Common myeloid progenitor, CD34-positive (primary cell): ENCODE measurements at regions not wholly inside any gene's neighbourhood (a gene's known extent, or its start where the extent isn't known, plus 50 kb on each side); places are given as distances from the start of the nearest gene placed in this dataset.

Experiments
- CTCF ChIA-PET: fragments of 350-600 bp; sonication (Branson Sonifier 250); formaldehyde crosslinking; loops from one replicate; lab custom pipeline; 2021; ENCODE audit warnings: antibody characterized with exemption; lab: Charles Lee
- POLR2A ChIA-PET: fragments of 350-600 bp; sonication (Branson Sonifier 250); formaldehyde crosslinking; loops from one replicate; lab custom pipeline; 2021; ENCODE audit warnings: antibody characterized with exemption; lab: Charles Lee
- DNase-seq, 3 donors: peaks; one replicate each; pipeline versions ENCODE4 v3.0.0 to v3.0.0-alpha.2; 2013
- H3K27ac ChIP-seq, 2 experiments: 1 replicate in 1 of 2; 2 replicates in 1 of 2; pipeline ENCODE4 v1.7.0; 2013; ENCODE audit warnings: inconsistent platforms in 2 of 2, low read length in 2 of 2, mild to moderate bottlenecking in 2 of 2, low read depth in 1 of 2, moderate library complexity in 1 of 2; ENCODE audit not compliant: severe bottlenecking in 2 of 2, insufficient read depth in 1 of 2, poor library complexity in 1 of 2
- H3K27me3 ChIP-seq, 5 experiments: replicated peaks in 2 of 5; 1 replicate in 3 of 5; 2 replicates in 2 of 5; pipeline versions ENCODE4 v1.6.1 to v1.7.0; 2013; ENCODE audit warnings: low read length in 4 of 5, mild to moderate bottlenecking in 2 of 5, moderate library complexity in 2 of 5, inconsistent platforms in 1 of 5; ENCODE audit not compliant: insufficient read depth in 5 of 5, control insufficient read depth in 4 of 5
- H3K36me3 ChIP-seq, 4 experiments: 1 replicate in 2 of 4; 2 replicates in 2 of 4; pipeline versions ENCODE4 v1.6.1 to v1.7.0; 2013; ENCODE audit warnings: low read length in 3 of 4, control low read depth in 1 of 4, mild to moderate bottlenecking in 1 of 4; ENCODE audit not compliant: control insufficient read depth in 4 of 4, insufficient read depth in 4 of 4
- H3K4me1 ChIP-seq, 4 experiments: 1 replicate in 3 of 4; 2 replicates in 1 of 4; pipeline versions ENCODE4 v1.6.1 to v1.7.1; 2013; ENCODE audit warnings: low read length in 3 of 4, mild to moderate bottlenecking in 3 of 4, control low read depth in 1 of 4, inconsistent platforms in 1 of 4, moderate library complexity in 1 of 4; ENCODE audit not compliant: control insufficient read depth in 4 of 4, insufficient read depth in 4 of 4; ENCODE audit errors: control extremely low read depth in 1 of 4
- H3K4me3 ChIP-seq, 7 experiments: 1 replicate in 4 of 7; 2 replicates in 3 of 7; pipeline versions ENCODE4 v1.5.1 to v1.7.0; 2013; ENCODE audit warnings: mild to moderate bottlenecking in 7 of 7, low read length in 6 of 7, moderate library complexity in 6 of 7, inconsistent platforms in 2 of 7, low read depth in 2 of 7, control low read depth in 1 of 7; ENCODE audit not compliant: insufficient read depth in 4 of 7, control insufficient read depth in 1 of 7; ENCODE audit errors: extremely low read depth in 1 of 7
- H3K9me3 ChIP-seq, 5 experiments: 1 replicate in 4 of 5; 2 replicates in 1 of 5; pipeline versions ENCODE4 v1.6.1 to v1.7.1; 2013; ENCODE audit warnings: low read length in 4 of 5, mild to moderate bottlenecking in 2 of 5, inconsistent platforms in 1 of 5, low read depth in 1 of 5, moderate library complexity in 1 of 5; ENCODE audit not compliant: control insufficient read depth in 4 of 5, insufficient read depth in 2 of 5; ENCODE audit errors: control extremely low read depth in 1 of 5
- WGBS: methylation state at CpG from one replicate; pipeline ENCODE4 v1.1.5; 2013; ENCODE audit not compliant: insufficient coverage; 5-methylcytosine and 5-hydroxymethylcytosine counted together

DNA sequence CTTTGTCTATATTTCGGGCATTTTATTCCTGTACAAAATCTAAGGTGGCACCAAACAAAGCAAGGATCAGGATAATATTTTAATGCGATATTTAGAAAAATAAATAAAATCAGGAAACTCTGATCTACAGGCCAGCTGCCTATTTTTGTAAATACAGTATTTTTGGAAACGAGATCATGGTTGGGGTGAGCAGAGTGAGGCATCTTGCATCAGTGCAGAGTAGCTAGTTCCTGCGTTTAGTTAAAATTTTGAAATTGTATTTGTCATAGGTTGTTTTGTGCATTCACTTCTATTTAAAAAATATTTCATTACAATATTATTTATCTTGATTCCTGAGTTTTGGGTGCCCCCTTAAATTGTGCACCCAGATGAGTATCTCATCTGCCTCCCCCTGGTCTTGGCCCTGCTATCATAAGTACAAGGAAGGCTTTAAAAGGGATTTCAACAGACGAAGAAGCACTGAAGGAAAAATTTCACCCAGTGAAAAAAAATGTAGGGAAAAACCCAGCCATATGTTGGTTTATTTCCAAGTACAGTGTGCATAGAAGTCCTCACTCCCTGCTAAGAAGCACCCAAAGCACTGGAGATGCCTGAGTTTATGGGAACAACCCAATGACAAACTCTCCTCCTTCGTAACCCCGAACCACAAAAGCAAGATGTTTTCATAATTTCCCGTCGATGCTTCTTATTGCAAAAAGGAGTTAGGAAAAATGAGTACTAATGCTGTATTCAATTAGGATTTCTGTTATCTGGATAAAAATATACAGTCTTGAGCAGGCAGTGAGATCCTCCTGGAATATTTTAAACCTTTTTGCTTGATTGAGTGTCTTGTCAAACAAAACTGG, 304.7 kb upstream of the CLINT1 start:
- ChIA-PET POLR2A (no interaction called here), CTCF (interaction anchor here (0.8 kb wide), 1 partner anchor 33 kb away, joined by 5 read pairs; no protein-coding TSS in a partner anchor)
- H3K9me3 ChIP-seq = peaks cover 0 to 2% (median 0%) of the 10 kb centered on the region in 5 experiments
- H3K27ac ChIP-seq = no peak overlapping the region
- H3K4me3 ChIP-seq = no peak overlapping the region
- no peaks in the 10 kb centered on the region for H3K36me3 ChIP-seq
- 100% methylated on average over 3 of the region's 9 CpGs for WGBS
- no peak for DNase-seq
- no peaks in the 10 kb centered on the region for H3K27me3 ChIP-seq
- H3K4me1 ChIP-seq = peaks cover 0 to 2% (median 0%) of the 10 kb centered on the region in 4 experiments

DNA sequence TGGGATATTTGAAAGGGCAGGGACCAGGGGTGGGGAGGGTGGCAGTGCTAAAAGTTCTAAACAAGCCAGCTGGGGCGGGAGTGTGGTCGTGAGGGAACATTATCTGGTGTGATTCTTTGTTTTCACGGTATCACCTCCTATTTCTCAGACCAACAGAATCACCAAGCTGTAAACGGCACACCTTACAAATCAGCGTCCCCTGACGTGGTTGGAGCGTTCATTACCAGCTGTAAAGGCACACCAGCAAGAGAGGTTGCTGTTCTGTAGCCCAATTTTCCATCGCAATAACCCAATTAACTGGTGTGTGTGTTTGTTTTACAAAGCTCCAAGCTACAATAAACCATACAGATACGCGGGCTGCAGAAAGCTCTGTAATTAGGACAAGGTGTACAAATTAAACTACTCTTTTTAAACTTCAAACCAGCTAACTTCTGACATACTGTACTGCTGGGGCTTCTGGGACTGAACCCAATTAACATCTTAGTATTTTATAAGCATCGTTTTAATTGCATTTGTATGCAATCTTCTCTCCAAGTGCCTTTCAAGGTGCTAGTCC, 303.6 kb upstream of the CLINT1 start:
- CTCF ChIA-PET = interaction anchor here (1.3 kb wide), 1 partner anchor 12 kb away, joined by 4 read pairs; no protein-coding TSS in a partner anchor

DNA sequence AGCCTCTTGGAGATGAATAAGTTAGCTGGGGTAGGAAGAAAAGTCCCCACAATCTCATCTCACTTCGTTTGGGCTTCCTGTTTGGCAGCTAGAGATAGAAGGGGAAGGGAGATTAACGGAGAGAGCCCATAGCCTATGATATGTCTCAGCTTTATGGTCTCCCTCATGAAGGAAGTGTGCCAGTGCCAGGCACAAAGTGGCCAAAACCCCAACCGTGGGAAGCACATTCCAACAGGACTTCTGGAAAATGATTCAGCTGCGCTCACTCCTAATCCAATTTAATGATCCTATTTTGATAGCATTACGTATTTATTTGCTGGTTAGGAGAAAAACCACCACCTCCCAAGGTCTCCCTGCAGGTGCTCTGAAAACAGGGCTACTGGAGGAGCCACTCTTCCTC, 303.1 kb upstream of the CLINT1 start:
- no peaks in the 10 kb centered on the region for H3K27me3 ChIP-seq
- ChIA-PET POLR2A (interaction anchor here (1.2 kb wide), 1 partner anchor 9 kb away, joined by 3 read pairs; no protein-coding TSS in a partner anchor), CTCF (interaction anchor here (1.3 kb wide), 1 partner anchor 13 kb away, joined by 4 read pairs; no protein-coding TSS in a partner anchor)
- peaks cover 0 to 2% (median 0%) of the 10 kb centered on the region in 4 experiments for H3K4me1 ChIP-seq
- peaks cover 0 to 2% (median 0%) of the 10 kb centered on the region in 5 experiments for H3K9me3 ChIP-seq
- no peaks in the 10 kb centered on the region for H3K36me3 ChIP-seq
- no peak for DNase-seq
- H3K27ac ChIP-seq = no peak overlapping the region
- H3K4me3 ChIP-seq = no peak overlapping the region
- WGBS = 50% methylated on average over 5 of the region's 5 CpGs

More for the DNA sequence above, 303.6 kb upstream of the CLINT1 start:
- no peak for DNase-seq
- Histone ChIP-seq H3K4me3 (no peak overlapping the region), H3K9me3 (peaks cover 0 to 2% (median 0%) of the 10 kb centered on the region in 5 experiments), H3K4me1 (peaks cover 0 to 2% (median 0%) of the 10 kb centered on the region in 4 experiments), H3K27ac (no peak overlapping the region), H3K36me3 (no peaks in the 10 kb centered on the region), H3K27me3 (no peaks in the 10 kb centered on the region)
- POLR2A ChIA-PET = interaction anchor here (1.2 kb wide), 1 partner anchor 9 kb away, joined by 3 read pairs; no protein-coding TSS in a partner anchor
- WGBS = 100% methylated on average over 4 of the region's 11 CpGs

DNA sequence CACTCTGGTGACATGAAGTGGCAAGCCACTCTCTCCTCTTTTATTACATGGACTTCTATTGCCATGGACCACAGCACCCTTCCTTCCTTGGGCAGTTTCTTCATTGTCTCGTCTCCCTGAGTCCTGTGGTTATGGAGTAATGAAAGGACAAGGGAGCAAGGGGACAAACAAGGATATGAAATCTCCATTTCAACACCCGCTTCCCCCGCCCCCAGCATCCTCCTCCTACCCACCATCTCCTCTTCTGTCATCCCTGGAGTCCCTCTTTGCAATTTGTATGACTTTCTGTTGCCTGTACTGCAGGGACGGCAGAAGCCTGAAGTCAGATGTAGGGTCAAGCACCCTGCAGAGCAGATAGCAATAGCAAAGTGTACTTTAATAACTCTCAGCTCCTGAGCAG, 300.7 kb upstream of the CLINT1 start:
- no peak overlapping the region for H3K4me3 ChIP-seq
- CTCF ChIA-PET = no interaction called here

DNA sequence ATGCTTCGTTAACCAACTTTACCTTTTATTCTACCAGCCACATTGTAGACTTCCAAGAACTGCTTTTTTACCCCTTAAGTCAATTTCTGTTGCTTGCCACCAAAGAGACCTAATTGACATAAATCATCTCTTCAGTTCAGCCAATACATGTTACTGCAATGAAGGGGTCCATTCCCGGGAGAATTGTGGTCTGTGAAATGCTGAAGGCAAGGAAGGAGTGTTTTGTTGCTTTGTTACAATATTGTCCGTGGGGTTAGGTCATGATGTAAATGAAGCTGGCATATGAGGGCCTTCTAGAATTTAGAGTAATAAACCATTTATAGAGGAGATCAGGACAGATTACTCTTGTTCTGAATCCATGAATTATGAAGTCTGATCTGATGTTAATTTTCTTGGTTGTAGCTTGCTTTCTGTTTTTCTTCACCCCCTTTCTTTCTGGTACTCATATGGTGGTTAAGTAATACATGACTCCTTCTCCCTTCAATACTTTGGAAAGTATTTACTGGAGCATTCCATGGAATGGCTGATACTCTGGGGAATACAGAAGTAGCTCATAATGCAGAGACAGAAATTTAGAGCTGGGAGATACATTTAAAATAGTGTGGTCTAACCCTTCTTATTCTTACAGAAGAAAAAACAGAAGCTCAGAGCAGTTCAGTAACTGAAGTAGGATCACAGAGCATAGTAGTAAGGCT, 297.0 kb upstream of the CLINT1 start:
- DNase-seq = no peak
- WGBS = 90% methylated on average over 2 of the region's 3 CpGs
- ChIA-PET POLR2A (no interaction called here), CTCF (no interaction called here)
- Histone ChIP-seq H3K4me1 (no peaks in the 10 kb centered on the region), H3K4me3 (no peak overlapping the region), H3K36me3 (no peaks in the 10 kb centered on the region), H3K9me3 (no peaks in the 10 kb centered on the region), H3K27me3 (peaks cover 0 to 2% (median 0%) of the 10 kb centered on the region in 5 experiments), H3K27ac (no peak overlapping the region)

More for the DNA sequence above, 300.7 kb upstream of the CLINT1 start:
- peaks cover 0 to 2% (median 0%) of the 10 kb centered on the region in 5 experiments for H3K9me3 ChIP-seq
- no peak for DNase-seq
- no peak overlapping the region for H3K27ac ChIP-seq
- H3K36me3 ChIP-seq = no peaks in the 10 kb centered on the region
- peaks cover 0 to 2% (median 0%) of the 10 kb centered on the region in 4 experiments for H3K4me1 ChIP-seq
- no peaks in the 10 kb centered on the region for H3K27me3 ChIP-seq
- WGBS = 90% methylated on average over 2 of the region's 4 CpGs
- POLR2A ChIA-PET = no interaction called here

DNA sequence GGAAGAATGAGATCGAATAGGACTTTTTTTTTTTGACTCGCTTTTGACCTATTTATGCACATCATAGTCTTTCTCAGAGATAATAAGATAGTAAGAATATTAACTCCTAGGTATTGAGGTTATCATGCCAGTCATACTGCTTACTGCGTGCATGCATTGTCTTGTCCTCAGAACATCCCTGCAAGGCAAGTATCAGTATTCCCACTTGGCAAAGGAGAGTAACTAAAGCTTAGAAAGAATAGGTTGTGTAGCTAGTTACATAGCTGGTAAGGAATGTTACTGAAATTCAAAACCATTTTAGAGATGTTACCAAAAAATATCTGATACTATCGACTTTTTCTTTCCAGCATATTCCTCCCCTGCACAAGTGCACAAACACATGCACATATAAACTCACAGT, 296.1 kb upstream of the CLINT1 start:
- ChIA-PET POLR2A (no interaction called here), CTCF (no interaction called here)
- H3K4me3 ChIP-seq = no peak overlapping the region
- H3K27me3 ChIP-seq = peaks cover 0 to 3% (median 0%) of the 10 kb centered on the region in 5 experiments
- no peaks in the 10 kb centered on the region for H3K4me1 ChIP-seq
- no peak for DNase-seq
- 100% methylated on average over 1 of the region's 4 CpGs for WGBS
- no peaks in the 10 kb centered on the region for H3K9me3 ChIP-seq
- H3K36me3 ChIP-seq = no peaks in the 10 kb centered on the region
- H3K27ac ChIP-seq = no peak overlapping the region
